Stimulated activated CD4-positive, alpha-beta T cell treated with anti-CD3 and anti-CD28 coated beads, Interleukin-4, amount 100 ng/mL, for 4 hours (primary cell): ENCODE measurements at regions not wholly inside any gene's neighbourhood (a gene's known extent, or its start where the extent isn't known, plus 50 kb on each side); places are given as distances from the start of the nearest gene placed in this dataset.
"Not testable (repeated sequence)": the region's sequence is repeated elsewhere in the genome, so short reads cannot be mapped to it uniquely, and the experiment has no call there.

Source experiments
- DNase-seq, 2 experiments: peaks; one replicate each; pipeline ENCODE4 v3.0.0-alpha.2; 2020

GRCh38 chr13:74770361-74770760, 636.2 kb upstream of the KLF12 start:
- no peak for DNase-seq

- no peak for DNase-seq
These were observed 635.1 kb upstream of the KLF12 start for GRCh38 chr13:74769333-74769732.

- no peak for DNase-seq
These were observed 634.4 kb upstream of the KLF12 start for GRCh38 chr13:74768521-74769085.

- no peak for DNase-seq
These were observed 632.8 kb upstream of the KLF12 start for GRCh38 chr13:74767050-74767449.

GRCh38 chr13:74765955-74766354, 631.8 kb upstream of the KLF12 start:
- DNase-seq = no peak

GRCh38 chr13:74761801-74762757, 627.9 kb upstream of the KLF12 start:
- no peak for DNase-seq

GRCh38 chr13:74758188-74758587, 624.0 kb upstream of the KLF12 start:
- DNase-seq = no peak

- no peak for DNase-seq
These were observed 620.9 kb upstream of the KLF12 start for GRCh38 chr13:74755065-74755464.

- no peak for DNase-seq
These were observed 617.5 kb upstream of the KLF12 start for GRCh38 chr13:74751739-74752138.

- DNase-seq = no peak
These were observed 613.2 kb upstream of the KLF12 start for GRCh38 chr13:74747186-74747955.

GRCh38 chr13:74743992-74744391, 609.8 kb upstream of the KLF12 start:
- DNase-seq = no peak

- DNase-seq = no peak
These were observed 607.5 kb upstream of the KLF12 start for GRCh38 chr13:74741732-74742131.

GRCh38 chr13:74732736-74733385, 598.7 kb upstream of the KLF12 start:
- DNase-seq = no peak

GRCh38 chr13:74731731-74732130, 597.5 kb upstream of the KLF12 start:
- DNase-seq = no peak

GRCh38 chr13:74730556-74731331, 596.5 kb upstream of the KLF12 start:
- no peak for DNase-seq

- no peak for DNase-seq
These were observed 592.0 kb upstream of the KLF12 start for GRCh38 chr13:74726206-74726605.

GRCh38 chr13:74718232-74718842, 584.1 kb upstream of the KLF12 start:
- DNase-seq = not testable (repeated sequence)

- DNase-seq = no peak
These were observed 581.5 kb upstream of the KLF12 start for GRCh38 chr13:74715718-74716117.

- no peak for DNase-seq
These were observed 575.8 kb upstream of the KLF12 start for GRCh38 chr13:74710006-74710405.

GRCh38 chr13:74709226-74709625, 575.0 kb upstream of the KLF12 start:
- DNase-seq = no peak

- DNase-seq = no peak
These were observed 574.4 kb upstream of the KLF12 start for GRCh38 chr13:74708629-74709028.

GRCh38 chr13:74707291-74707690, 573.1 kb upstream of the KLF12 start:
- DNase-seq = no peak
